Activated T-helper 17 cell treated with anti-CD3 and anti-CD28 coated beads, Interleukin-2, amount 50 U/mL, for 72 hours (primary cell): ENCODE measurements at regions not wholly inside any gene's neighbourhood (a gene's known extent, or its start where the extent isn't known, plus 50 kb on each side); places are given as distances from the start of the nearest gene placed in this dataset.
A peak's percentile ranks its signal among the peaks of the same experiment; 100 is the strongest.

ENCODE experiments used
- ATAC-seq: fragments of 150-1000 bp; cut with Tn5 transposase; replicated peaks from 2 replicates; pipeline ENCODE4 v1.10.0; 2021; ENCODE audit warnings: mild to moderate bottlenecking, moderate library complexity
- H3K27ac Mint-ChIP-seq: one replicate; pipeline ENCODE4 v1.8.0; 2022; ENCODE audit warnings: mixed read lengths
- H3K27me3 Mint-ChIP-seq: one replicate; pipeline ENCODE4 v1.8.0; 2022; ENCODE audit warnings: mixed read lengths
- H3K36me3 Mint-ChIP-seq: one replicate; pipeline ENCODE4 v1.8.0; 2022; ENCODE audit warnings: low read depth, mild to moderate bottlenecking, mixed read lengths
- H3K4me1 Mint-ChIP-seq: one replicate; pipeline ENCODE4 v1.8.0; 2022; ENCODE audit warnings: mixed read lengths
- H3K4me3 Mint-ChIP-seq: one replicate; pipeline ENCODE4 v1.8.0; 2022; ENCODE audit warnings: mild to moderate bottlenecking, mixed read lengths
- H3K9me3 Mint-ChIP-seq: one replicate; pipeline ENCODE4 v1.8.0; 2022; ENCODE audit warnings: mixed read lengths

- Mint-ChIP-seq H3K4me1 (peaks cover 10% of the 10 kb centered on the region), H3K4me3 (no peak overlapping the region)
These were observed 278.3 kb downstream of the RAP2B start for GRCh38 chr3:153440311-153440710.

GRCh38 chr3:153442386-153442785, 280.4 kb downstream of the RAP2B start:
- peak overlapping the region; percentile 29 for H3K4me3 Mint-ChIP-seq
- H3K27me3 Mint-ChIP-seq, result no peaks in the 10 kb centered on the region
- H3K27ac Mint-ChIP-seq, result peak overlapping the region; percentile 3
- ATAC-seq, result peak; percentile 63
- H3K9me3 Mint-ChIP-seq, result no peaks in the 10 kb centered on the region
- H3K36me3 Mint-ChIP-seq, result no peaks in the 10 kb centered on the region
- peaks cover 10% of the 10 kb centered on the region for H3K4me1 Mint-ChIP-seq

More at GRCh38 chr3:153440311-153440710, 278.3 kb downstream of the RAP2B start:
- ATAC-seq, result no peak
- Mint-ChIP-seq H3K9me3 (no peaks in the 10 kb centered on the region), H3K27ac (no peak overlapping the region), H3K36me3 (no peaks in the 10 kb centered on the region), H3K27me3 (no peaks in the 10 kb centered on the region)

- H3K4me3 Mint-ChIP-seq, result peak overlapping the region; percentile 29
- no peaks in the 10 kb centered on the region for H3K9me3 Mint-ChIP-seq
- H3K4me1 Mint-ChIP-seq, result peaks cover 10% of the 10 kb centered on the region
- no peaks in the 10 kb centered on the region for H3K36me3 Mint-ChIP-seq
- no peaks in the 10 kb centered on the region for H3K27me3 Mint-ChIP-seq
- H3K27ac Mint-ChIP-seq, result peak overlapping the region; percentile 3
- peak; percentile 72 for ATAC-seq
These were observed 280.9 kb downstream of the RAP2B start for GRCh38 chr3:153442799-153443487.

- Mint-ChIP-seq H3K27me3 (no peaks in the 10 kb centered on the region), H3K4me3 (no peak overlapping the region), H3K4me1 (peaks cover 8% of the 10 kb centered on the region), H3K36me3 (no peaks in the 10 kb centered on the region), H3K9me3 (no peaks in the 10 kb centered on the region), H3K27ac (no peak overlapping the region)
- no peak for ATAC-seq
These were observed 281.9 kb downstream of the RAP2B start for GRCh38 chr3:153443961-153444360.

- Mint-ChIP-seq H3K9me3 (no peaks in the 10 kb centered on the region), H3K27ac (no peak overlapping the region), H3K36me3 (no peaks in the 10 kb centered on the region), H3K4me3 (no peak overlapping the region), H3K27me3 (no peaks in the 10 kb centered on the region), H3K4me1 (peaks cover 7% of the 10 kb centered on the region)
- ATAC-seq, result no peak
These were observed 283.8 kb downstream of the RAP2B start for GRCh38 chr3:153445817-153446216.

- ATAC-seq, result no peak
- H3K9me3 Mint-ChIP-seq, result no peaks in the 10 kb centered on the region
- no peak overlapping the region for H3K27ac Mint-ChIP-seq
- H3K27me3 Mint-ChIP-seq, result no peaks in the 10 kb centered on the region
- no peak overlapping the region for H3K4me3 Mint-ChIP-seq
- H3K4me1 Mint-ChIP-seq, result peaks cover 6% of the 10 kb centered on the region
- H3K36me3 Mint-ChIP-seq, result no peaks in the 10 kb centered on the region
These were observed 286.3 kb downstream of the RAP2B start for GRCh38 chr3:153448151-153448829.

- no peak for ATAC-seq
- no peaks in the 10 kb centered on the region for H3K9me3 Mint-ChIP-seq
- no peak overlapping the region for H3K4me3 Mint-ChIP-seq
- H3K4me1 Mint-ChIP-seq, result peaks cover under 1% of the 10 kb centered on the region
- no peaks in the 10 kb centered on the region for H3K36me3 Mint-ChIP-seq
- no peak overlapping the region for H3K27ac Mint-ChIP-seq
- H3K27me3 Mint-ChIP-seq, result no peaks in the 10 kb centered on the region
These were observed 295.0 kb downstream of the RAP2B start for GRCh38 chr3:153456833-153457545.

GRCh38 chr3:153458881-153459280, 296.9 kb downstream of the RAP2B start:
- no peak for ATAC-seq
- H3K4me3 Mint-ChIP-seq, result no peak overlapping the region

GRCh38 chr3:153462545-153462944, 300.5 kb downstream of the RAP2B start:
- peaks cover 5% of the 10 kb centered on the region for H3K4me1 Mint-ChIP-seq
- no peak overlapping the region for H3K4me3 Mint-ChIP-seq
- H3K36me3 Mint-ChIP-seq, result no peaks in the 10 kb centered on the region
- no peak overlapping the region for H3K27ac Mint-ChIP-seq
- H3K27me3 Mint-ChIP-seq, result no peaks in the 10 kb centered on the region
- no peak for ATAC-seq
- H3K9me3 Mint-ChIP-seq, result no peaks in the 10 kb centered on the region

More at GRCh38 chr3:153458881-153459280, 296.9 kb downstream of the RAP2B start:
- no peaks in the 10 kb centered on the region for H3K9me3 Mint-ChIP-seq
- no peak overlapping the region for H3K27ac Mint-ChIP-seq
- H3K4me1 Mint-ChIP-seq, result peaks cover 5% of the 10 kb centered on the region
- no peaks in the 10 kb centered on the region for H3K36me3 Mint-ChIP-seq
- no peaks in the 10 kb centered on the region for H3K27me3 Mint-ChIP-seq

GRCh38 chr3:153463895-153464294, 301.9 kb downstream of the RAP2B start:
- Mint-ChIP-seq H3K4me3 (no peak overlapping the region), H3K4me1 (peaks cover 5% of the 10 kb centered on the region), H3K9me3 (no peaks in the 10 kb centered on the region), H3K27me3 (no peaks in the 10 kb centered on the region), H3K27ac (no peak overlapping the region), H3K36me3 (no peaks in the 10 kb centered on the region)
- no peak for ATAC-seq

- H3K27me3 Mint-ChIP-seq, result no peaks in the 10 kb centered on the region
- H3K9me3 Mint-ChIP-seq, result peaks cover 9% of the 10 kb centered on the region
These were observed 307.1 kb downstream of the RAP2B start for GRCh38 chr3:153469162-153469561.

GRCh38 chr3:153484842-153485241, 322.8 kb downstream of the RAP2B start:
- Mint-ChIP-seq H3K4me3 (peak overlapping the region; percentile 3), H3K4me1 (peaks cover 6% of the 10 kb centered on the region), H3K36me3 (no peaks in the 10 kb centered on the region), H3K27me3 (no peaks in the 10 kb centered on the region), H3K27ac (no peak overlapping the region), H3K9me3 (no peaks in the 10 kb centered on the region)
- peak; percentile 81 for ATAC-seq

More at GRCh38 chr3:153469162-153469561, 307.1 kb downstream of the RAP2B start:
- Mint-ChIP-seq H3K36me3 (no peaks in the 10 kb centered on the region), H3K4me1 (no peaks in the 10 kb centered on the region), H3K27ac (no peak overlapping the region), H3K4me3 (no peak overlapping the region)
- no peak for ATAC-seq

- Mint-ChIP-seq H3K36me3 (no peaks in the 10 kb centered on the region), H3K4me1 (no peaks in the 10 kb centered on the region), H3K9me3 (no peaks in the 10 kb centered on the region), H3K27me3 (no peaks in the 10 kb centered on the region), H3K27ac (no peak overlapping the region), H3K4me3 (no peak overlapping the region)
- no peak for ATAC-seq
These were observed 333.4 kb downstream of the RAP2B start for GRCh38 chr3:153495422-153495821.

GRCh38 chr3:153502682-153503081, 340.7 kb downstream of the RAP2B start:
- no peak for ATAC-seq
- no peak overlapping the region for H3K4me3 Mint-ChIP-seq
- H3K27ac Mint-ChIP-seq, result no peak overlapping the region
- H3K9me3 Mint-ChIP-seq, result peaks cover 8% of the 10 kb centered on the region
- no peaks in the 10 kb centered on the region for H3K36me3 Mint-ChIP-seq
- no peaks in the 10 kb centered on the region for H3K27me3 Mint-ChIP-seq
- H3K4me1 Mint-ChIP-seq, result no peaks in the 10 kb centered on the region

- H3K27me3 Mint-ChIP-seq, result no peaks in the 10 kb centered on the region
- ATAC-seq, result no peak
- no peaks in the 10 kb centered on the region for H3K36me3 Mint-ChIP-seq
- H3K9me3 Mint-ChIP-seq, result peaks cover 8% of the 10 kb centered on the region
- H3K4me3 Mint-ChIP-seq, result no peak overlapping the region
- H3K27ac Mint-ChIP-seq, result no peak overlapping the region
- H3K4me1 Mint-ChIP-seq, result no peaks in the 10 kb centered on the region
These were observed 341.8 kb downstream of the RAP2B start for GRCh38 chr3:153503873-153504272.
